GM23338 (cell line): ENCODE measurements at regions not wholly inside any gene's neighbourhood (a gene's known extent, or its start where the extent isn't known, plus 50 kb on each side); places are given as distances from the start of the nearest gene placed in this dataset.

Experiments used
- ATAC-seq: fragments of 200-7000 bp; cut with Tn5 transposase; 3 replicates; pipeline ENCODE4 v1.9.1; 2020
- DNase-seq: peaks from one replicate; pipeline ENCODE4 v3.0.0-alpha.2; 2015; ENCODE audit warnings: low spot score
- H2AFZ ChIP-seq: fragments of 200-600 bp; sonication (generic); 2 replicates; pipeline ENCODE4 v1.8.0; 2016; ENCODE audit warnings: antibody characterized with exemption, mild to moderate bottlenecking, moderate library complexity
- H3F3A ChIP-seq: fragments of 200-600 bp; sonication (generic); replicated peaks from 2 replicates; pipeline ENCODE4 v1.8.0; 2017; ENCODE audit warnings: antibody characterized with exemption, mixed run types, low read depth
- H3K27ac ChIP-seq: fragments of 200-600 bp; sonication (generic); 2 replicates; pipeline ENCODE4 v1.6.1; 2016; ENCODE audit warnings: low read depth
- H3K27me3 ChIP-seq: fragments of 200-600 bp; sonication (generic); 2 replicates; pipeline ENCODE4 v1.8.0; 2016; ENCODE audit warnings: mild to moderate bottlenecking, mixed run types, moderate library complexity; ENCODE audit not compliant: insufficient read depth
- H3K36me3 ChIP-seq: fragments of 200-600 bp; sonication (generic); 2 replicates; pipeline ENCODE4 v1.8.0; 2016; ENCODE audit warnings: mild to moderate bottlenecking; ENCODE audit not compliant: insufficient read depth
- H3K4me1 ChIP-seq: fragments of 200-600 bp; sonication (generic); 2 replicates; pipeline ENCODE4 v1.8.0; 2016; ENCODE audit warnings: mild to moderate bottlenecking, moderate library complexity; ENCODE audit not compliant: insufficient read depth
- H3K4me2 ChIP-seq: fragments of 200-600 bp; sonication (generic); 2 replicates; pipeline ENCODE4 v1.7.1; 2017; ENCODE audit warnings: mixed run types
- H3K4me3 ChIP-seq: fragments of 200-600 bp; sonication (generic); 2 replicates; pipeline ENCODE4 v1.6.1; 2016; ENCODE audit warnings: mixed run types
- H3K79me2 ChIP-seq: fragments of 200-600 bp; sonication (generic); replicated peaks from 2 replicates; pipeline ENCODE4 v1.8.0; 2017; ENCODE audit warnings: mild to moderate bottlenecking; ENCODE audit not compliant: insufficient read depth
- H3K9me2 ChIP-seq: fragments of 200-600 bp; sonication (generic); 2 replicates; pipeline ENCODE4 v1.8.0; 2017; ENCODE audit not compliant: insufficient read depth
- H4K20me1 ChIP-seq: fragments of 200-600 bp; sonication (generic); replicated peaks from 2 replicates; pipeline ENCODE4 v1.8.0; 2017; ENCODE audit warnings: mild to moderate bottlenecking; ENCODE audit not compliant: insufficient read depth
- H3K27ac Mint-ChIP-seq: 2 replicates; pipeline ENCODE4 v1.8.0; 2020; ENCODE audit warnings: inconsistent platforms, mild to moderate bottlenecking, moderate library complexity, mixed read lengths
- H3K27me3 Mint-ChIP-seq: 3 replicates; pipeline ENCODE4 v1.8.0; 2022; ENCODE audit warnings: low read depth, mild to moderate bottlenecking, moderate library complexity, mixed read lengths, inconsistent platforms; ENCODE audit not compliant: insufficient read depth, poor library complexity
- H3K36me3 Mint-ChIP-seq: 3 replicates; pipeline ENCODE4 v1.8.0; 2021; ENCODE audit warnings: low read depth, mild to moderate bottlenecking, inconsistent platforms, moderate library complexity, mixed read lengths
- H3K4me1 Mint-ChIP-seq: 3 replicates; pipeline ENCODE4 v1.8.0; 2020; ENCODE audit warnings: mild to moderate bottlenecking, inconsistent platforms, mixed read lengths
- H3K4me3 Mint-ChIP-seq: 3 replicates; pipeline ENCODE4 v1.8.0; 2021; ENCODE audit warnings: moderate library complexity, mild to moderate bottlenecking, inconsistent platforms, mixed read lengths
- H3K9me3 Mint-ChIP-seq: 3 replicates; pipeline ENCODE4 v1.8.0; 2020; ENCODE audit warnings: moderate library complexity, mild to moderate bottlenecking, inconsistent platforms, mixed read lengths
- CREB1 ChIP-seq: fragments of 250-450 bp; sonication (Bioruptor Pico); IDR thresholded peaks from 2 replicates; pipeline ENCODE4 v1.5.0; 2020; ENCODE audit warnings: low read depth, mild to moderate bottlenecking, moderate library complexity
- EZH2 ChIP-seq: fragments of 200-600 bp; sonication (generic); IDR thresholded peaks from one replicate; pipeline ENCODE4 v1.8.0; 2017; ENCODE audit warnings: antibody characterized with exemption, mild to moderate bottlenecking, low read depth; ENCODE audit not compliant: unreplicated experiment
- EZH2phosphoT487 ChIP-seq: fragments of 200-600 bp; sonication (generic); IDR thresholded peaks from one replicate; pipeline ENCODE4 v1.8.1; 2018; ENCODE audit warnings: antibody characterized with exemption; ENCODE audit not compliant: unreplicated experiment
- JUNB ChIP-seq: IDR thresholded peaks from one replicate; pipeline ENCODE4 v1.6.1; 2016; ENCODE audit warnings: antibody characterized with exemption; ENCODE audit not compliant: unreplicated experiment
- NANOG ChIP-seq: IDR thresholded peaks from 2 replicates; pipeline ENCODE4 v1.6.1; 2016; ENCODE audit warnings: antibody characterized with exemption, borderline replicate concordance
- POLR2AphosphoS5 ChIP-seq: IDR thresholded peaks from 2 replicates; pipeline ENCODE4 v1.6.1; 2016; ENCODE audit warnings: antibody characterized with exemption, low read depth
- STAT1 ChIP-seq: IDR thresholded peaks from one replicate; pipeline ENCODE4 v1.6.1; 2016; ENCODE audit warnings: antibody characterized with exemption; ENCODE audit not compliant: unreplicated experiment
- ZNF114 ChIP-seq: fragments of 250-450 bp; sonication (Bioruptor Pico); IDR thresholded peaks from 2 replicates; pipeline ENCODE4 v1.5.0; 2020; ENCODE audit warnings: mild to moderate bottlenecking, moderate library complexity
- ZNF331 ChIP-seq: fragments of 250-450 bp; sonication (Bioruptor Pico); IDR thresholded peaks from 2 replicates; pipeline ENCODE4 v1.5.0; 2020; ENCODE audit warnings: low read depth, mild to moderate bottlenecking, moderate library complexity
- TF ChIP-seq, protein P1 (sequence below): fragments of 250-450 bp; sonication (Bioruptor Pico); IDR thresholded peaks from 2 replicates; pipeline ENCODE4 v1.5.0; 2020; ENCODE audit warnings: mild to moderate bottlenecking, moderate library complexity
- TF ChIP-seq, protein P2 (sequence below): IDR thresholded peaks from 2 replicates; pipeline ENCODE4 v1.6.1; 2016; ENCODE audit warnings: antibody characterized with exemption
- TF ChIP-seq, protein P3 (sequence below): IDR thresholded peaks from one replicate; pipeline ENCODE4 v1.6.1; 2018; ENCODE audit warnings: antibody characterized with exemption; ENCODE audit not compliant: unreplicated experiment

DNA sequence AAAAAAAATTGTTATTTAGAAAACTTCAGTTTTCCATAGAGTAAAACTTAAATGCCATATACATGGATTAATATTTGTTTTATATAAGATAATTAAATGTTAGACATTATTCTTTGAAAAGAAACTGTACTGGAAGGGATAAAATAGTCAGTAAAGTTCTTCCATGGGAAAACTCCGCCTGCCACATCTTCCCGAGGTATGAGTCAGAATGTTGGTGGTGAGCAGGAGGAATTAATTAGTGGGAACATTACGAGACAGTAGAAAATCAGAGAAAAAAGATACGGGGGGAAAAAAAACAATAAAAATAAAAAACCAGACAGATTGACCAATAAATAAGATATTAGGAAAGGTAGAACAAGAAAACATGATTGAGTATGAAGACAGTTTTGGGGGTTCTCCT lies 930.3 kb upstream of the C9orf72 start (continued):
- TF ChIP-seq, protein P1, sequence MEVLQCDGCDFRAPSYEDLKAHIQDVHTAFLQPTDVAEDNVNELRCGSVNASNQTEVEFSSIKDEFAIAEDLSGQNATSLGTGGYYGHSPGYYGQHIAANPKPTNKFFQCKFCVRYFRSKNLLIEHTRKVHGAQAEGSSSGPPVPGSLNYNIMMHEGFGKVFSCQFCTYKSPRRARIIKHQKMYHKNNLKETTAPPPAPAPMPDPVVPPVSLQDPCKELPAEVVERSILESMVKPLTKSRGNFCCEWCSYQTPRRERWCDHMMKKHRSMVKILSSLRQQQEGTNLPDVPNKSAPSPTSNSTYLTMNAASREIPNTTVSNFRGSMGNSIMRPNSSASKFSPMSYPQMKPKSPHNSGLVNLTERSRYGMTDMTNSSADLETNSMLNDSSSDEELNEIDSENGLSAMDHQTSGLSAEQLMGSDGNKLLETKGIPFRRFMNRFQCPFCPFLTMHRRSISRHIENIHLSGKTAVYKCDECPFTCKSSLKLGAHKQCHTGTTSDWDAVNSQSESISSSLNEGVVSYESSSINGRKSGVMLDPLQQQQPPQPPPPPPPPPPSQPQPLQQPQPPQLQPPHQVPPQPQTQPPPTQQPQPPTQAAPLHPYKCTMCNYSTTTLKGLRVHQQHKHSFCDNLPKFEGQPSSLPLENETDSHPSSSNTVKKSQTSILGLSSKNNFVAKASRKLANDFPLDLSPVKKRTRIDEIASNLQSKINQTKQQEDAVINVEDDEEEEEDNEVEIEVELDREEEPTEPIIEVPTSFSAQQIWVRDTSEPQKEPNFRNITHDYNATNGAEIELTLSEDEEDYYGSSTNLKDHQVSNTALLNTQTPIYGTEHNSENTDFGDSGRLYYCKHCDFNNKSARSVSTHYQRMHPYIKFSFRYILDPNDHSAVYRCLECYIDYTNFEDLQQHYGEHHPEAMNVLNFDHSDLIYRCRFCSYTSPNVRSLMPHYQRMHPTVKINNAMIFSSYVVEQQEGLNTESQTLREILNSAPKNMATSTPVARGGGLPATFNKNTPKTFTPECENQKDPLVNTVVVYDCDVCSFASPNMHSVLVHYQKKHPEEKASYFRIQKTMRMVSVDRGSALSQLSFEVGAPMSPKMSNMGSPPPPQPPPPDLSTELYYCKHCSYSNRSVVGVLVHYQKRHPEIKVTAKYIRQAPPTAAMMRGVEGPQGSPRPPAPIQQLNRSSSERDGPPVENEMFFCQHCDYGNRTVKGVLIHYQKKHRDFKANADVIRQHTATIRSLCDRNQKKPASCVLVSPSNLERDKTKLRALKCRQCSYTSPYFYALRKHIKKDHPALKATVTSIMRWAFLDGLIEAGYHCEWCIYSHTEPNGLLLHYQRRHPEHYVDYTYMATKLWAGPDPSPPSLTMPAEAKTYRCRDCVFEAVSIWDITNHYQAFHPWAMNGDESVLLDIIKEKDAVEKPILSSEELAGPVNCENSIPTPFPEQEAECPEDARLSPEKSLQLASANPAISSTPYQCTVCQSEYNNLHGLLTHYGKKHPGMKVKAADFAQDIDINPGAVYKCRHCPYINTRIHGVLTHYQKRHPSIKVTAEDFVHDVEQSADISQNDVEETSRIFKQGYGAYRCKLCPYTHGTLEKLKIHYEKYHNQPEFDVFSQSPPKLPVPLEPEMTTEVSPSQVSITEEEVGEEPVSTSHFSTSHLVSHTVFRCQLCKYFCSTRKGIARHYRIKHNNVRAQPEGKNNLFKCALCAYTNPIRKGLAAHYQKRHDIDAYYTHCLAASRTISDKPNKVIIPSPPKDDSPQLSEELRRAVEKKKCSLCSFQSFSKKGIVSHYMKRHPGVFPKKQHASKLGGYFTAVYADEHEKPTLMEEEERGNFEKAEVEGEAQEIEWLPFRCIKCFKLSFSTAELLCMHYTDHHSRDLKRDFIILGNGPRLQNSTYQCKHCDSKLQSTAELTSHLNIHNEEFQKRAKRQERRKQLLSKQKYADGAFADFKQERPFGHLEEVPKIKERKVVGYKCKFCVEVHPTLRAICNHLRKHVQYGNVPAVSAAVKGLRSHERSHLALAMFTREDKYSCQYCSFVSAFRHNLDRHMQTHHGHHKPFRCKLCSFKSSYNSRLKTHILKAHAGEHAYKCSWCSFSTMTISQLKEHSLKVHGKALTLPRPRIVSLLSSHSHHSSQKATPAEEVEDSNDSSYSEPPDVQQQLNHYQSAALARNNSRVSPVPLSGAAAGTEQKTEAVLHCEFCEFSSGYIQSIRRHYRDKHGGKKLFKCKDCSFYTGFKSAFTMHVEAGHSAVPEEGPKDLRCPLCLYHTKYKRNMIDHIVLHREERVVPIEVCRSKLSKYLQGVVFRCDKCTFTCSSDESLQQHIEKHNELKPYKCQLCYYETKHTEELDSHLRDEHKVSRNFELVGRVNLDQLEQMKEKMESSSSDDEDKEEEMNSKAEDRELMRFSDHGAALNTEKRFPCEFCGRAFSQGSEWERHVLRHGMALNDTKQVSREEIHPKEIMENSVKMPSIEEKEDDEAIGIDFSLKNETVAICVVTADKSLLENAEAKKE (CRISPR knock-in tag) = no peak
- TF ChIP-seq EZH2 (no peak), EZH2phosphoT487 (no peak), JUNB (no peak), ZNF331 (CRISPR knock-in tag) (no peak), CREB1 (CRISPR knock-in tag) (no peak)
- TF ChIP-seq, protein P2, sequence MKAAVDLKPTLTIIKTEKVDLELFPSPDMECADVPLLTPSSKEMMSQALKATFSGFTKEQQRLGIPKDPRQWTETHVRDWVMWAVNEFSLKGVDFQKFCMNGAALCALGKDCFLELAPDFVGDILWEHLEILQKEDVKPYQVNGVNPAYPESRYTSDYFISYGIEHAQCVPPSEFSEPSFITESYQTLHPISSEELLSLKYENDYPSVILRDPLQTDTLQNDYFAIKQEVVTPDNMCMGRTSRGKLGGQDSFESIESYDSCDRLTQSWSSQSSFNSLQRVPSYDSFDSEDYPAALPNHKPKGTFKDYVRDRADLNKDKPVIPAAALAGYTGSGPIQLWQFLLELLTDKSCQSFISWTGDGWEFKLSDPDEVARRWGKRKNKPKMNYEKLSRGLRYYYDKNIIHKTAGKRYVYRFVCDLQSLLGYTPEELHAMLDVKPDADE = no peak

DNA sequence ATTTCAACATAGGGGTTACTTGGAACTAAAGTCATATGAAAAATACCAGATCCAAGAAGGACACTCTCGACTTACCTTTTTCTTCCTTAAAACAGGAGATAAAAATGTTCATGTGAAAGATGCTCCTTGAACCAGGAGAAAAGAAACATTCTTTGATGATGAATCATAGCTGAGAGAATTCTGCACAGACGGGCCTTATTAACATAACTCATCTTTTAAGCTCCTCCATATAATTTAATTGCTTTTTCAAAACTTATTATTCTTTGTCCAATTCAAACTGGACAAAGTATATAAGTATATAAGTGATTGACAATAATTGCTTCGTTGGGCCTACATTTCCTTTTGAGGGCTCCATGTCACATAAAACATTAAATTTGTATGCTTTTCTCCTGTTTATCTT lies 945.2 kb upstream of the C9orf72 start:
- peaks cover 5% of the 10 kb centered on the region; the same call in 2 of the 3 replicates for H3K4me1 Mint-ChIP-seq
- ATAC-seq = no peak
- no peak overlapping the region for H3K4me3 Mint-ChIP-seq
- TF ChIP-seq JUNB (no peak), POLR2AphosphoS5 (no peak), ZNF331 (CRISPR knock-in tag) (no peak), ZNF114 (no peak), STAT1 (no peak), EZH2phosphoT487 (no peak), NANOG (no peak), EZH2 (no peak)
- TF ChIP-seq, protein P3, sequence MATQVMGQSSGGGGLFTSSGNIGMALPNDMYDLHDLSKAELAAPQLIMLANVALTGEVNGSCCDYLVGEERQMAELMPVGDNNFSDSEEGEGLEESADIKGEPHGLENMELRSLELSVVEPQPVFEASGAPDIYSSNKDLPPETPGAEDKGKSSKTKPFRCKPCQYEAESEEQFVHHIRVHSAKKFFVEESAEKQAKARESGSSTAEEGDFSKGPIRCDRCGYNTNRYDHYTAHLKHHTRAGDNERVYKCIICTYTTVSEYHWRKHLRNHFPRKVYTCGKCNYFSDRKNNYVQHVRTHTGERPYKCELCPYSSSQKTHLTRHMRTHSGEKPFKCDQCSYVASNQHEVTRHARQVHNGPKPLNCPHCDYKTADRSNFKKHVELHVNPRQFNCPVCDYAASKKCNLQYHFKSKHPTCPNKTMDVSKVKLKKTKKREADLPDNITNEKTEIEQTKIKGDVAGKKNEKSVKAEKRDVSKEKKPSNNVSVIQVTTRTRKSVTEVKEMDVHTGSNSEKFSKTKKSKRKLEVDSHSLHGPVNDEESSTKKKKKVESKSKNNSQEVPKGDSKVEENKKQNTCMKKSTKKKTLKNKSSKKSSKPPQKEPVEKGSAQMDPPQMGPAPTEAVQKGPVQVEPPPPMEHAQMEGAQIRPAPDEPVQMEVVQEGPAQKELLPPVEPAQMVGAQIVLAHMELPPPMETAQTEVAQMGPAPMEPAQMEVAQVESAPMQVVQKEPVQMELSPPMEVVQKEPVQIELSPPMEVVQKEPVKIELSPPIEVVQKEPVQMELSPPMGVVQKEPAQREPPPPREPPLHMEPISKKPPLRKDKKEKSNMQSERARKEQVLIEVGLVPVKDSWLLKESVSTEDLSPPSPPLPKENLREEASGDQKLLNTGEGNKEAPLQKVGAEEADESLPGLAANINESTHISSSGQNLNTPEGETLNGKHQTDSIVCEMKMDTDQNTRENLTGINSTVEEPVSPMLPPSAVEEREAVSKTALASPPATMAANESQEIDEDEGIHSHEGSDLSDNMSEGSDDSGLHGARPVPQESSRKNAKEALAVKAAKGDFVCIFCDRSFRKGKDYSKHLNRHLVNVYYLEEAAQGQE = no peak
- TF ChIP-seq, protein P2 = no peak

More for the DNA sequence above, 945.2 kb upstream of the C9orf72 start:
- DNase-seq = no peak
- Histone ChIP-seq H3K27me3 (no peaks in the 10 kb centered on the region), H3K9me2 (0 out of 2 replicates have a peak, but pooled peaks cover 7% of the 10 kb centered on the region), H3K36me3 (peaks cover 4% of the 10 kb centered on the region; the same call in 1 of the 2 replicates), H3K4me2 (no peak overlapping the region), H3K79me2 (no peaks in the 10 kb centered on the region), H3K4me3 (no peak overlapping the region), H3K27ac (no peak overlapping the region), H3F3A (no peaks in the 10 kb centered on the region), H4K20me1 (no peaks in the 10 kb centered on the region), H2AFZ (no peak overlapping the region), H3K4me1 (no peaks in the 10 kb centered on the region)
- Mint-ChIP-seq H3K27ac (no peak overlapping the region), H3K9me3 (no peaks in the 10 kb centered on the region), H3K36me3 (no peaks in the 10 kb centered on the region), H3K27me3 (no peaks in the 10 kb centered on the region)
